ENCODE measurements at regions not wholly inside any gene's neighbourhood (a gene's known extent, or its start where the extent isn't known, plus 50 kb on each side); places are given as distances from the start of the nearest gene placed in this dataset.

DNA sequence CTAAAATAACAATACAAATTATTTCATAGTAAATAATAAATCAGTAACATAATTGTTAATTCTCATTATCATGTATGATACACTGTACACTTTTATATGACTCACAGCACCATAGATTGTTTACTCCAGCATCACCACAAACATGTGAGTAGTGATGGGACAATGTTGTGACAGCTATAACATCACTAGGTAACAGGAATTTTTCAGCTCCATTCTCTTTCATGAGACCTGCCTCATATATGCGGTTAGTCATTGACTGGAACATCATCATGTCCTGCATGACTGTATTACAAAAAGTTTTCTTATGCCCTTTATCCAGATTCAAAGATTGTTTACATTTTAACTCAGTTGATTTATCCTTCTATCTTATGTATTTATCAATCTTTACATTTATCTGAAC lies 1530.0 kb downstream of the PCDH18 start:
- TF ChIP-seq REST (IDR thresholded peaks at IDR 0.05; ENCODE audit: insufficient replicate concordance, low read depth) (no peak), GABPA (IDR thresholded peaks at IDR 0.05; ENCODE audit: low read depth) (no peak), POLR2AphosphoS5 (IDR thresholded peaks at IDR 0.05; ENCODE audit: low read depth) (no peak), SPI1 (IDR thresholded peaks at IDR 0.05; ENCODE audit: borderline replicate concordance, low read depth) (no peak)
- TF ChIP-seq, protein P1, sequence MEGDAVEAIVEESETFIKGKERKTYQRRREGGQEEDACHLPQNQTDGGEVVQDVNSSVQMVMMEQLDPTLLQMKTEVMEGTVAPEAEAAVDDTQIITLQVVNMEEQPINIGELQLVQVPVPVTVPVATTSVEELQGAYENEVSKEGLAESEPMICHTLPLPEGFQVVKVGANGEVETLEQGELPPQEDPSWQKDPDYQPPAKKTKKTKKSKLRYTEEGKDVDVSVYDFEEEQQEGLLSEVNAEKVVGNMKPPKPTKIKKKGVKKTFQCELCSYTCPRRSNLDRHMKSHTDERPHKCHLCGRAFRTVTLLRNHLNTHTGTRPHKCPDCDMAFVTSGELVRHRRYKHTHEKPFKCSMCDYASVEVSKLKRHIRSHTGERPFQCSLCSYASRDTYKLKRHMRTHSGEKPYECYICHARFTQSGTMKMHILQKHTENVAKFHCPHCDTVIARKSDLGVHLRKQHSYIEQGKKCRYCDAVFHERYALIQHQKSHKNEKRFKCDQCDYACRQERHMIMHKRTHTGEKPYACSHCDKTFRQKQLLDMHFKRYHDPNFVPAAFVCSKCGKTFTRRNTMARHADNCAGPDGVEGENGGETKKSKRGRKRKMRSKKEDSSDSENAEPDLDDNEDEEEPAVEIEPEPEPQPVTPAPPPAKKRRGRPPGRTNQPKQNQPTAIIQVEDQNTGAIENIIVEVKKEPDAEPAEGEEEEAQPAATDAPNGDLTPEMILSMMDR (IDR thresholded peaks at IDR 0.05; ENCODE audit: insufficient read depth, low read length): no peak
- no peaks in the 10 kb centered on the region for H3K27me3 ChIP-seq (ENCODE audit: insufficient read depth, poor library complexity, severe bottlenecking)
- DNase-seq (ENCODE audit: low read depth in 1 of 2, low spot score in 1 of 2): no peak

DNA sequence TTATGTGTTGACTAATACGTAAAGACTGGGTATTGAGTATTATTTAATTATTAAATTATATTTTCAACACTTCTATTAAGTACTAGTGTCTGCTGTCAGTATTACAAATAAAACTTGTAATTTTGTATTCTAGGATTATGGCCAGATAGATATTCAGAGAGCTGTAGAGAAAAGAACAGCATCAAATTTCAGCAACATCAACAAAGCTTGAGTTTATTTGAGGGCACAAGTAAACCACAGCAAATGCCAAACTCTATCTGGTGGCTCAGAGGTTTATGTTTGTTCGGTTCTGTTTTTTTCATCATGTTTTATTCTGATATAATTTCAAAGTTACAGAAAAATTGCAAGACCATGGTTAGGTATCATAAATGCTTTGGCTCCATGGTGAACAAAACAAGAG lies 1530.5 kb downstream of the PCDH18 start:
- DNase-seq (ENCODE audit: low read depth in 1 of 2, low spot score in 1 of 2): no peak
- TF ChIP-seq REST (IDR thresholded peaks at IDR 0.05; ENCODE audit: insufficient replicate concordance, low read depth) (no peak), POLR2AphosphoS5 (IDR thresholded peaks at IDR 0.05; ENCODE audit: low read depth) (no peak), SPI1 (IDR thresholded peaks at IDR 0.05; ENCODE audit: borderline replicate concordance, low read depth) (no peak), GABPA (IDR thresholded peaks at IDR 0.05; ENCODE audit: low read depth) (no peak)
- TF ChIP-seq, protein P1 (IDR thresholded peaks at IDR 0.05; ENCODE audit: insufficient read depth, low read length): no peak
- H3K27ac ChIP-seq (replicated peaks): no peak overlapping the region

More for the DNA sequence above, 1530.0 kb downstream of the PCDH18 start:
- Histone ChIP-seq H3K27ac (replicated peaks) (no peak overlapping the region), H3K4me3 (replicated peaks; ENCODE audit: insufficient read depth, low read length) (no peak overlapping the region)

DNA sequence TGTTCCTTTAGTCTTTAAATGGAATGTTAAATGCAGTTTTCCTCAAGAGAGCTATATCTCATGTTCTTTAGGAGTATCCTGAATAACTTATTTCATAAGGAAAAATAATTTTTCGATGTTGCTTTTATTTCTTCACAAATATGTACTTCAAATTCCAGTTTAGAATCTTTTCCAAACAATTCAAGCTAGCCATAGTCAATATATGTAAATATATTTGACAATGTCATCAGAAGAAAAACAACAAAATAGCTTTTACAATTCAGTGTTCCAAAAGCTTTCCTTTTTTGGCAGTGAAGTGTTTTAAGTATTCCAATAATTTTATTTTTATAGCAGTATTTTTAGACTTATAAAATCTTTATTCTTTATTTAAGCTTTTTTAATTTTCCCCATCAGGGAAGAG lies 1532.0 kb downstream of the PCDH18 start:
- Histone ChIP-seq H3K27ac (replicated peaks) (no peak overlapping the region), H3K4me3 (replicated peaks; ENCODE audit: insufficient read depth, low read length) (no peak overlapping the region), H3K27me3 (ENCODE audit: insufficient read depth, poor library complexity, severe bottlenecking) (no peaks in the 10 kb centered on the region)
- TF ChIP-seq POLR2AphosphoS5 (IDR thresholded peaks at IDR 0.05; ENCODE audit: low read depth) (no peak), GABPA (IDR thresholded peaks at IDR 0.05; ENCODE audit: low read depth) (no peak), REST (IDR thresholded peaks at IDR 0.05; ENCODE audit: insufficient replicate concordance, low read depth) (no peak)
- TF ChIP-seq, protein P1 (IDR thresholded peaks at IDR 0.05; ENCODE audit: insufficient read depth, low read length): no peak
- no peak for DNase-seq (ENCODE audit: low read depth in 1 of 2, low spot score in 1 of 2)

More for the DNA sequence above, 1530.5 kb downstream of the PCDH18 start:
- Histone ChIP-seq H3K4me3 (replicated peaks; ENCODE audit: insufficient read depth, low read length) (no peak overlapping the region), H3K27me3 (ENCODE audit: insufficient read depth, poor library complexity, severe bottlenecking) (no peaks in the 10 kb centered on the region)

All from HL-60 (cell line).